Tongue (tissue), 1 donor: ENCODE measurements at regions not wholly inside any gene's neighbourhood (a gene's known extent, or its start where the extent isn't known, plus 50 kb on each side); places are given as distances from the start of the nearest gene placed in this dataset.
A peak's percentile ranks its signal among the peaks of the same experiment; 100 is the strongest.
"Not testable (repeated sequence)": the region's sequence is repeated elsewhere in the genome, so short reads cannot be mapped to it uniquely, and the experiment has no call there.

Experiments used
- DNase-seq: peaks from one replicate; pipeline ENCODE4 v3.0.0-alpha.2; 2015

- DNase-seq = not testable (repeated sequence)
Measured at GRCh38 chr4:55696424-55696823, 60.3 kb upstream of the NMU start.

DNA sequence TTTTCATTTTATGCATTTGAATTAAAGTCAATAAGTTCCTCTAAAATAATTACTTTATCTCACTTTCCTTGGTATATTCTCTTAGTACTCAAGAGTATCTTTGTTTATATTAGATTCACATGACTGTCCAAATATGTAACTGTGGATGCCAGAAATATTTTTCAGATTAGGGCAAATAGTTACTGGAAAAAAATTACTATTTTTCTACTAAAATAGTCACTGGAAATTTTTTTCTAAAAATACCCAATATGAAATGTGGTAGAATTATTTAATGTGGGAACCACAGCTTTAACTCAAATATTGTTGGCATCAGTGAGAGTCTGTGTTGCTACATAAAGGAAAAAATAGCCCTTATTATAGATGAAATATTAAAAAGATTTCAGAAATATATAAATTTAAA, 70.4 kb upstream of the NMU start:
- no peak for DNase-seq

DNA sequence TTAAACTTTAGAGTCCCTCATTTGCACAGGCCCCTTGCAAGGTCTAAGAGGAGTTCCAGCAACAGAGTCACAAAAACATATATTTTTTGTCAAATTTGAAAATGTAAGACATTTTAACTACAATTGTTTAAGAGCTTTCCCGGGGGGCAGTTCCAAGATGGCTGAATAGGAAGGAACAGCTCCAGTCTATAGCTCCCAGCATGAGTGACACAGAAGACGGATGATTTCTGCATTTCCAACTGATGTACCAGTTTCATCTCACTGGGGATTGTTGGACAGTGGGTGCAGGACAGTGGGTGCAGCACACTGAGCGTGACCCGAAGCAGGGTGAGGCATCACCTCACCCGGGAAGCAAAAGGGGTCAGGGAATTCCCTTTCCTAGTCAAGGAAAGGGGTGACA, 71.4 kb upstream of the NMU start:
- DNase-seq = no peak

- not testable (repeated sequence) for DNase-seq
Measured at GRCh38 chr4:55707991-55708390, 71.9 kb upstream of the NMU start.

DNA sequence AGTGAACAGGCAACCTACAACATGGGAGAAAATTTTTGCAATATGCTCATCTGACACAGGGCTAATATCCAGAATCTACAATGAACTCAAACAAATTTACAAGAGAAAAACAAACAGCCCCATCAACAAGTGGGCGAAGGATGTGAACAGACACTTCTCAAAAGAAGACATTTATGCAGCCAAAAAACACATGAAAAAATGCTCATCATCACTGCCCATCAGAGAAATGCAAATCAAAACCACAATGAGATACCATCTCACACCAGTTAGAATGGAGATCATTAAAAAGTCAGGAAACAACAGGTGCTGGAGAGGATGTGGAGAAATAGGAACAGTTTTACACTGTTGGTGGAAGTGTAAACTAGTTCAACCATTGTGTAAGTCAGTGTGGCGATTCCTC, 76.7 kb upstream of the NMU start:
- DNase-seq = not testable (repeated sequence)

- no peak for DNase-seq
Measured at GRCh38 chr4:55721651-55722050, 85.6 kb upstream of the NMU start.

GRCh38 chr4:55722132-55722531, 86.0 kb upstream of the NMU start:
- DNase-seq = no peak

GRCh38 chr4:55723403-55723802, 87.3 kb upstream of the NMU start:
- no peak for DNase-seq

GRCh38 chr4:55725057-55725456, 89.0 kb upstream of the NMU start:
- no peak for DNase-seq

DNA sequence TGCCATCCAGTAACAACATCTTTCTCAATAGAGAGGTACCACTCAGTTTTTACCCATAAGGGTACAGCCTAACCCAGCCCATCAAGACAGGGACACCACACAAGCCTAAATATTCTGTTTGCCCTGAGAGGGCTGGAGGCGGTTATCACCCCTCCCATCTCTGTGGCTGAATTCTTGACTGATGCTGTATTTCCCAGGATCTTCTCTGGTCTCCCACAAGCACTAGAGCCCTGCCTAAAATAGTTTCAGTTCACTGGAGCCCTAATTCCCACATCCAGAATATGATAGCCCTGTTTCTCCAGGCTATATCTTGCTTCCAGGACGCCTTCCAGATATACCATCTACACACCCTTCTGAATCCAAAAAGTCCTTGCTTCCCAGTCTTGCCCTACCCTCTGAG, 91.6 kb upstream of the NMU start:
- no peak for DNase-seq

DNA sequence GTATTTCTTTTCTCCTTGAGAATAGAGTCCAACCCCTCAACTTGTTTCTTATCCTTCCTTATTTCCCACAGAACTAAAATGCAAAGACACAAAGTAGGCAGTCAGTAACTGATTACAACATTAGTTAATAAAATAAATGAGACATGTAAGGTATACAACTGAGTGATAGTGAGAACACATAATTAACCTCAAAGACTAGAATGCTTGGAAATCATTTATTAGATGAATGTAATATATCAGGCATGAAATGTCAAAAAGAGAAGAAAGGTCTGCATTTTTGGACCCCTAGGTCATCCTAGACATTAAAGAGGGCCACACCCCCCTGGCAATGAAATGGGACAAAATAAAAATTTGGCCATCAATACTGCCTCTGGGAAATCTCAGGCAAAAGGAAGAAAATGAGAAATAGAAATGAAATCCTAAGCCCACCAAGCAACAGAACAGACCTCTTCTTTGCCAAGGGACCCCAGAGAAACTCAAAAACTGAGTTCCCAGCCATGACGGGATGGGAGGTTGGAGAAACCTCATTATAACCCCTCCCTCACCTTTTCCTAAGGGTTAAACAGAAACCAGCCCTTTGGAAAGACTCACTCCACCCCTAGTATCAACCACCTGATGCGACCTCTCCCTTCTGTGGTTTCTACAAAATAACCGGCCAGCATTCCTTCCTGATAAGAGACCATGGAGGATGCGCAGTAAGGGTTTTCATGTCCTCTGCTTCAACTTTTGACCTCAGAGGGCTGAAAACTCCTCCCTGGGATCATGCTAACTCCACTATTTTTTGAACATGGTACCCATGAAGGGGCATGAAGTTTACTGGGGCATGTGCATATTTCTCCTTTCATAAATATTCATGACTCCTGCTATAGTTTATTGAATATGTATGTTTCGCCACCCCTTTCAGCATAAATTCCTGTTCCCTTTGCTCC, 90.0 kb upstream of the EXOC1L start:
- DNase-seq = no peak

DNA sequence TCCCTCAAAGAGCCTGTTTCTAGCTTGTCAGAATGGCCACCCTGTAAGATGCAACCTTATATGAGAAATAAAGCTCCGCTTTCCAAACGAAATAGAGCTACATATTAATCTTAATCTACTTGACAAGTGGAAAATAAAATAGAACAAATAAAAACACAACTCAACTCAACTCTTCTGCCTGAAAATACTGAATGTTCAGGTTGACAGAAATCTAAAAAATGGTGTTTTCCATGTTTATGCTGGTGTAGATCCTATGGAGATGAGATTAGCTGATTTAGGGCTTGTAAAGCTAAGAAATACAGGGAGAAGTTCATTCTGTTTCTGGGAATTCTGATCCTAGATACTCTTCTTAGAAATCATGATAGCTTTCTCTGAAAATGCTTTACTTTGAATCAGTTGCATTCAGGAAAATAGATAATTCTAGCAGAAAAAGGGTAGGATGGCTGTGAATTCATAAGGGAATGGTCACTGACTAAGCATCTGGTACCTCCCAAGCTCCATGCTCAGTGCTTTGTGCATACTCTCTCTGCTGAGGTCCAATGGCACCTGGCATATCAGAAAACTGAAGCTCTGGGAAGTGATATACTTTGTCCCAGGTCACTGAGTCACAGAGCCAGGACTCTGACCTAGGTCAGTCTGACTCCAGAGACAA, 89.2 kb upstream of the EXOC1L start:
- DNase-seq = no peak

GRCh38 chr4:55731959-55732358, 87.6 kb upstream of the EXOC1L start:
- DNase-seq = no peak

GRCh38 chr4:55732864-55733263, 86.7 kb upstream of the EXOC1L start:
- DNase-seq = no peak

DNA sequence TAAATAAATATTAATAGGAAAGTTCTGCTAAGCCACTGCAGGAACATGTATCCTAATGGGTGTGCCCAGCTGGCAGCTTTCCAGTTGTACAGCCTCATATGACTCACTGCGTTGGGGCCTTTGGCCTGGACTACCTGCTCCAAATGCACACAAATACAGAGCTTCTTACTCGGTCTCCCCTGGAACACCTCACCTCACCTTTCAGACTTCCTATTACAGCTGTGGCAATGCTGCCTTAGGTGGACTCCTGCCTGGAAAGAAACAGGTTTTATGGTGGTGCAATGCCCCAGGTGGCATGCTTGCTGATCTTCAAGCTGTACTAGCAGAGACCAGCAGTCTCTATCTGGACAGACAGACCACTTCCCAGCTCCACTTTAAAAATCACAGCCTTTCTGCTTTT, 85.7 kb upstream of the EXOC1L start:
- peak; percentile 65 for DNase-seq

DNA sequence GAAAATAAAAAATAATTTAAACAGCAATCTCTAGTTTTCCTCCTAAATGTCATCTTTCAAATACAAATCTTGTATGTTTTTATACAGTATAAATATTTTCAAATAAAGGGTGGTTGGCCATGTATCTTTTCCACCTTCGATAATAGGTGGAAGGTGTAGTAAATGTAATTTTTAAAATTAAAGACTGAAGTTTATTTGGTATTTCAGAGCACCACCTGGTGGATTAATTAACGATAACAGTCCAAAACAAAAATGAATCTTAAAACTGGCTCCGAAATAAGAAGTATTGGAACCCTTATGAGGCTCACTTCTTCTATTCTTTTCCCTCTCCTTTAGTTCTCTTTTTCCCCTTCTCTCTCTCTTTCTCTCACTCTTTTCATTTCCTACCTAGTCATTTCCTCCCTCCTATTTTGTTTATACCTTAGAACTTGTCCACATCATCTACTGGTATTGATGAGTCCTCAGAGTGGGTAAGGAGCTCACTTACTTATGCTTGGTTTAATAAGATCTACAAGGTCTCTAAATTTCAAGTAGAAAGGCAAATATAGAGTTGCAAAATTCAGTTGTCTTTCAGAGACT, 82.9 kb upstream of the EXOC1L start:
- no peak for DNase-seq

GRCh38 chr4:55742655-55743202, 76.9 kb upstream of the EXOC1L start:
- DNase-seq = peak; percentile 71

DNA sequence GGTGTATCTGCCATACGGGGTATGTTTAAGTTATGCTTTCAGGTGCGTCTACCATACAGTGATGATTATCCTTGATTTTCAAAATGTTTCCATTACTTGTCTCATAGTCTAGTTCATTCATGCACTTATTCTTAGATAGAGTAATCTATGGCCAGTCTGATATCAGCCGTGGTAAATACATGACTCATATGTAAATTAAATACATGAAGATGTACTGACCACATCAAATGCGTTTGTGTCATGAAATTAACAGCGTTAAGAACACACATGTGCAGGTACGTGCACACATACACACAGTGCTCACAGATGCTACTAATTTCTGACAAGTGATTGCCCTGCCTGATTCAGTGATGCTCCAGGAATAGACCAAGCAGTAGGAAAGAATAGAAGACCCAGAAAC, 75.2 kb upstream of the EXOC1L start:
- no peak for DNase-seq

DNA sequence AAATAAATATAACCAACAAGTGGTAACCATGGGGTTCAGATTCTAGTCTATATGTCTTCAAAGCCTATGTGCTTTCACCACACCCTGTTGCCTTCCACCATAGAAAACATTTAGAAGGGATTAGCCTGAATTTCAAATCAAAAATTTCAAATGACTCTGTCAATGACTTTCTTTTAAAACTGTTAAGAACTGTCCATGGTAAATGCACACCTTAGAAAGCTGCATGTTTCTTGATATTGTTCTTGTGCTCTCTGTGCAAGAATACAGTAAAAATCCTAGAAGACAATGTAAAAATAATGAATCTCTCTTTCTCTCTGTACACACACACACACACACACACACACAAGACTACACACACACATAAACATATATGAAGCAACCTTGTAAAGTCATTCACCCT, 74.6 kb upstream of the EXOC1L start:
- no peak for DNase-seq

DNA sequence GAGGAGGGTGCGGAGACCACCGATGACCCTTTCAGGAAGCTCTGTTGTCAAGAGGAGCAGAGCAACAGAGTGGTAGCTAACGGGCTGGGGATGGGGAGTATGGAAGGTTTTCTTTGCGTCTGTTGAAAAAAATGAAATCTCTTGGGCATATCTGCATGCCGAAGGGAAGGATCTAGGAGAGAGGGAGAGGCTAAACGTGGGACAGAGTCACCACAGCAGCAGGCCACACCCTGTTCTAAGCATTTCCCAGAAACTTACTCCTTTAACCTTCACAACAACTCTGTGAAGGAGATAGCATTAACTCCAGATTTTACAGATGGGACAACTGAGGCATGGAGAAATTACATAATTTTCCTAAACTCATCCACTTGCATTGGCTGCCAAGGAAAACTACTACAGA, 71.8 kb upstream of the EXOC1L start:
- DNase-seq = no peak

GRCh38 chr4:55749666-55750065, 69.9 kb upstream of the EXOC1L start:
- no peak for DNase-seq

- no peak for DNase-seq
Measured at GRCh38 chr4:55752810-55753209, 66.8 kb upstream of the EXOC1L start.

DNA sequence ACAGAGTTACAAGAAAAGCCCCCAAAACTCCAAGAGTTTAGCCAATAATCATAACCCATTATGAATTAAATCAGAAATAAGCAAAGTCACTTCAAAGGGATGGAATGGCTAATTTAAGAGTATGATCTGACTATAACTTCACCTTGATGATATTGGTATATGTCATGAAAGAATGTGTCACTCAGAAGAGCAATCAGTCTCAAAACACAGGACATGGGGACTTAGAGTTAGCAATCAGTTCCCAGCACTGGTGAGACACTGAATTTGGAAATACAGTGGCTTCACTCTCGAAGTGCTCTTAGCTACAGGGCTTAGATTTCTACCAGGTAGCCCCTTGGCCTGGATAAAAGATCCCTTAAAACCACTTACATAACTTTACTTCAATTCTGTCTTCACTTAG, 65.7 kb upstream of the EXOC1L start:
- no peak for DNase-seq
